ENCODE measurements at regions not wholly inside any gene's neighbourhood (a gene's known extent, or its start where the extent isn't known, plus 50 kb on each side); places are given as distances from the start of the nearest gene placed in this dataset.

DNA sequence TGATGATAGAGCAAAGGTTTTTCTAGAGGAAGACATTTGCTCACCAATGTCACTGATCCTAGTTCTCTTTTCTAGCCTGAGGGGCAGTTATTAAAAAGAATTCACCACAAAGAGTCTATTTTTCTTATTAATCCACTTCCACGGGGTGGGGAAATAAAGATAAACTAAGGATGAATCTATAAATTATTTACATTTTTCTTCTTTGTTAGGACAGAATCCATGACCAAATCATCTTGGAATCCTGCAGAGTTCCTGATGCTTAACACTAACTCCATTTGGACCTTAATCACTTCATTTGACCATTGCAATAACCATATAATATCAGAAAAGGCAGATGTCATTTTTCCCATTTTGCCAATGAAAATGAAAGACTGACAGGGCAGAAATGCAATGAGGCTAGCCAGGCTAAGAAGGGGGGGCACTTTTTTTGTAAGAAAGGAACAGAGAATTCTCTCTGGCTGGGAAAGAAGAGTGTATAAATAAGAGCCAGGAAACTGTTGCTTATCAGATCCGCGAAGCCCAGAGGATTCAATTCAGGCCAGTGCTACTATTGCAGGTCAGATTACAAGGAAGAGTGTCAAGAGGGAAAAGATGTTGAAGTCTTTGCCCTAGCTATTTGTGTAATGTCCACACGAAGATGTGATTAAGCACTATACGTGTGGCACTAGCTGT is 433.2 kb downstream of the TNS3 start:
- FAIRE-seq = no peak

GRCh38 chr7:47147213-47147631 is 434.7 kb downstream of the TNS3 start:
- FAIRE-seq (peak; percentile 9), DNase-seq (ENCODE audit: low spot score) (no peak)

More for the DNA sequence above, 433.2 kb downstream of the TNS3 start:
- no peak for DNase-seq (ENCODE audit: low spot score)

GRCh38 chr7:47145982-47146381 is 435.9 kb downstream of the TNS3 start:
- FAIRE-seq (no peak), DNase-seq (ENCODE audit: low spot score) (no peak)

GRCh38 chr7:47145186-47145725 is 436.7 kb downstream of the TNS3 start:
- peak; percentile 13 for FAIRE-seq
- DNase-seq (ENCODE audit: low spot score) = no peak

DNA sequence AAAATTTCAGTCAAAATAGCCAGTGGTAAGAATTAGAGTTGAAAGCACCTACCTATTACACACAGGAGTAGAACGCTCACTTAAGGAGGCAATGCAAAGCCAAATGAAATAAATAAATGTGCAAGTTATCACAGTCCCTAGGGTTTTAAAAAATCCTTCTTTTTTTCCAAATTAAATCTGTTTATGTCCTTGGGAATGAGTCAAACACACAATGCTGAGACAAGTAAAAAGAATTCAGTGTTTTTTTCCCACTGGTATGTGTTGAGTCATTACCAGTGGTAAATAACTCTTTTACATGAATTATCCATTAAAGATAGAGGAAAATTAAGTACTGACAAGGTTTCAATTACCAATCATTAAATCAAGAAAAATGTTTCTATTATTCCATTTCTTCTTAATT is 438.6 kb downstream of the TNS3 start:
- no peak for DNase-seq (ENCODE audit: low spot score)
- FAIRE-seq = no peak

GRCh38 chr7:47142867-47143175 is 439.1 kb downstream of the TNS3 start:
- no peak for DNase-seq (ENCODE audit: low spot score)
- peak; percentile 44 for FAIRE-seq

DNA sequence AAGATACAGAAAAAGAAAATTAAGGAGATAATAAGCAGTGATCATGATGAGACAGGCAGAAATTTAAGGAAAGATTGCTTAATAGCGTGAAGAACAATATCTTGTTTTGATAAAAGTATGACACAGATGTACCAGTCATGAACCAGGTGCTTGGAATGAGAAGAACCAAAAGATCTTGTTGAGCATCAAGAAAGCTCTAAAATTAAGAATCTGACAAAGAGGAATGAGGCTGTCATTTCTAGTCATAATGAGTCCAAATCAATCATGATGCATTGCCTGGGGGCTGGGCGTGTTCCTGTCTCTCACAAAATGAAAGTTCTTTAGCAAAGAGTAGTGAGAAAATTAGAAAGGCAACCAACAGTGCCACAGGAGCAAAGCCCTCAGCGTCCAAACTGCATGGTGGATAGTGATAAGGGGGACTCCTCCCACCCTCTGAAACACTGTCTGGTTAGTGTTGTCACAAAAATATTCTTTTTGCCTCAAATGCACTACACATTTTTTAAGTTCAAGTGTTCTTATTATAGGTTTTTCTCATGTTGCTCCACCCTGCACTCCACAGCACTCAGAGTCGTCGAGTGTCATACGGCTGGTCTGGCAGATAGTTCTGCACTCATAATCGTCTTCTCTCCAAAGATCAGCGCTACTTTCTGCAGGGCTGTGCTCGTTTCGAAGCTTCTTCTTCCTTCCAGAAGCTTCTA is 439.6 kb downstream of the TNS3 start:
- DNase-seq (ENCODE audit: low spot score) (no peak), FAIRE-seq (no peak)

- FAIRE-seq = no peak
- DNase-seq (ENCODE audit: low spot score) = no peak
These were observed 449.4 kb downstream of the TNS3 start for GRCh38 chr7:47132471-47132870.

DNA sequence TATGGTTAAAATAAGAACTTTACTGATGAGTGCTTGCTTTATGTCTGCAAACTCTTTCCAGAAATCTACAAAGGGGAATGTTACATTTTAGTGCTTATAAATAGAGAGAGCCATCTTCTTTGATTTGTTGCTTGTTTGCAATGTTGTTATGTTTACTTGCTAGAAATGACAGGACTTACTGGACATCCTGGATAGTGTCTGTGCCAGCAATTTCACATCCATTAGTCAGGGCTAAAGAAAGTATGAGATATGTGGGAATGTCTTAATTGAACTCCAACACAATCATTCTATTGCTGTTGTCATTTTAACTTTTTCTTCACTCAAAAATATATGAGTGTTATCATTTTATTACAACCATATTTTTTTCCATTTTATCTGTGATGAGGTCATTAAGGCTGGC is 453.2 kb downstream of the TNS3 start:
- no peak for DNase-seq (ENCODE audit: low spot score)
- no peak for FAIRE-seq

GRCh38 chr7:47125529-47125928 is 456.4 kb downstream of the TNS3 start:
- DNase-seq (ENCODE audit: low spot score) (no peak), FAIRE-seq (no peak)

- DNase-seq (ENCODE audit: low spot score) (no peak), FAIRE-seq (no peak)
These were observed 462.5 kb downstream of the TNS3 start for GRCh38 chr7:47119261-47119865.

DNA sequence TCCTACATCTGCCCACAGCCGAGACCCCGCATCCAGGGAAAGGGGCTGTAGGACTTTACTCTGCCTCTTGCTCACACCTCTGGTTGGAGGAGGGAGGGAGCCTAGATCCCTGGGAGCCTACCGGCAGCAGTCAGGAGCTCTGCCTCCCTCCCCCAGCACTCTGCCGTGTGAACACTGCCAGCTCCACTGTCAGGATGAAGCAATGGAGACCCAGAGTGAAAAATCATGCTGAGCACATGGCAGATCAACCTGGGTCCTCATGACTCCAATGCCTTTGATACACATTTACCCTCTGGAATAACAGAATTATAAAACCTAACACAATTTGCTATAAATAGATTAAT is 477.7 kb downstream of the TNS3 start:
- no peak for FAIRE-seq
- no peak for DNase-seq (ENCODE audit: low spot score)

DNA sequence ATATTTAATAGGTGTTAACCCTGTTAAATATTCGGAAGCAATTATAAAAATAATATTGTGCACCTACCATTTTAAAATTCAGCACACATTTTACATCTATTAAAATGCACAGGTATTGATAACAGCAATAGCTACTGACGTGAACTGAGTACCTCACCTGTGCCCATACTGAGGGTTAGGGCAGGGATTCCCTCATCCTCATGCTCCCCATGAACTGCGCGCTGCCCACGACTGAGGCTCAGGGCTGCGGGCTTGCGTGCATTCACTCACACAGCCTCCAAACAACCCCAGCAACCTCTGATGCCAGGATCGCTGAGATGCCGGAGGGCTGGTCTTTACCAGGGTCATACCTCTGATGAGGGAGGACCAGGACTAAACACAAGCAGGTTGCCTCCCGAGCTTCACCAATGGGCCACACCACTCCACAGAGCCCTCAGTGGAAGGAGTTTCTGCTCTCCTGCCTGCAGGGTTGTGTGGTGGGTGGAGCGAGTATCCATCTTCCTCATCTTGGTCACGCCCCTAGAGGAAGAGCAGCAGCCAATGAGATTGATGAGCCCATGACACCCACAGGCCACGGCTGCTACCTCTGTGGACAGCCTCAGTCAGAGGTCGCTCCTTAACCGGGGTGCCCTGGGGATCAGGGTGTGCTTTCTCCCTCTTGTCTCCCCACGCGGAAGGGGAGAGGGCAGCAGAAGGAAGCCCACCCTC is 478.3 kb downstream of the TNS3 start:
- FAIRE-seq = no peak

DNA sequence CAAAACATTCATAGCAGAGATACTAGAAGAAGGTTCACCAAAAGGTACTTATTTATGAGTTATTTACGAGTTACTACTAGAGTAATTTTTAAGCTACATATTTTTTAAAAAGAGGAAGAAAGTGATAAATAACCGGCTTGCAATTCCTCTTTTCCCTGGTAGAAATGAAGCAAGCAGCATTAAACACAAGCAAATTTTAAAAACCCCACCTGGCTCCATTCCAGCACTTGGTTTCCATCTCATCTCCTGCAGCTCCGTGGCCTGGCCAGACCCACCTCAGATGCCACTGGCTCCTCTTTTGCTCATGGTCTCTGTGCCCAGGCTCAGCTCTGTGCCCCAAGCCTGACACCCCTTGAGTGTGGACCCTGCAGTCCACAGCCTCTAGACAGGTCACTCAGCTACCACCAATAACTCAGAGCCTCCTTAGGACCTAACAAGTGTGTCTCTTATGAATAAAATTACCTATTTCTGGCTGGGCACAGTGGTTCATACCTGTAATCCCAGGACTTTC is 479.5 kb downstream of the TNS3 start:
- no peak for FAIRE-seq
- no peak for DNase-seq (ENCODE audit: low spot score)

More for the DNA sequence above, 478.3 kb downstream of the TNS3 start:
- DNase-seq (ENCODE audit: low spot score) = no peak

- peak; percentile 63 for DNase-seq (ENCODE audit: low spot score)
- peak; percentile 65 for FAIRE-seq
These were observed 481.0 kb downstream of the TNS3 start for GRCh38 chr7:47100817-47101435.

DNA sequence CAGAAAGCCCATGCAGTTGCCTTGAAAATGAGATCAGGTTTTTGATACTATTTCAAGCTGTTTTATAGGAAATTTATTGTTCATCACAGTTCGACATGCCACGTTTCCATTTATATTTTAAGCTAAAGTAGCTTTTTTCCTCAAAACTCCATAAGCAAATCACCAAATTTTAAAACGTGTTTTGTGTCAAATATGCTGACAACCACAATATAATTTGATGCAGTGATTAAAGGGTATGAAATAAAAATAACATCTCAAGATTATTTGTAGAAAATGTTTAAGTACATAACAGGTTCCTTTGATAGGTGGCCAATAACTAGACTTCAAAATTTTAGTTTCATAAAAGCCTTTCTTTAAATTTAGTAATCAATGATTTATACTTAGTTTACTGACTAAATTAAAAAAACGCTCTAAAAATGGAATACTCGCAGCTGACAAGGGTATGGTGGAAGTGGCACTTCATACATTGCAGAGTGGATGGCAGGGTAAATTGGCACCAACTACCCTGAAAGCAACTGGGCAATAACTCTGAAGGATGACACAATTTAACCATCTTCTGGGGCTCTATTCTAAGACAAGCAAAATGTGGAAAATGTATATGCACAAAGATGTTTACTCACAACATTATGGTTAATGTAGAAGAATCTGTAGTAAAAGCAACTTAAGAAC is 481.6 kb downstream of the TNS3 start:
- DNase-seq (ENCODE audit: low spot score) = no peak
- no peak for FAIRE-seq

DNA sequence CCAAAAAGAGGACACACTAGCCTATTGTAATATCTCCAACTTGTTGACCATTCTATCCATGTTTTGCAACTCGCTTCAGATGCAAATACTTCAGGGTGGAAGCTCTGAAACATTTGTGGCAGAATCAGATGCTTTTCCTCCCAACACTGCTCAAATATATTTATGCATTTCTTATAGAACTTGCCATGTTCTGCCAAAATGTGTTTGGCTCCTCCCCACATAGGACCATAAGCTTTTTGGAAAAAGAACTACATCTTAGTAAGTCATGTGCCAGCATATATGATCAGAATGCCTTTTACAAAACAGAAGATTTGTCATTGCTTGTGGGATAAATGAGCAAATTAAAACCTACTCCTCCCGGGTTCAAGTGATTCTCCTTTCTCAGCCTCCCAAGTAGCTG is 484.5 kb downstream of the TNS3 start:
- FAIRE-seq (no peak), DNase-seq (ENCODE audit: low spot score) (no peak)

GRCh38 chr7:47095946-47096345 is 486.0 kb downstream of the TNS3 start:
- DNase-seq (ENCODE audit: low spot score) = no peak
- FAIRE-seq = no peak

DNA sequence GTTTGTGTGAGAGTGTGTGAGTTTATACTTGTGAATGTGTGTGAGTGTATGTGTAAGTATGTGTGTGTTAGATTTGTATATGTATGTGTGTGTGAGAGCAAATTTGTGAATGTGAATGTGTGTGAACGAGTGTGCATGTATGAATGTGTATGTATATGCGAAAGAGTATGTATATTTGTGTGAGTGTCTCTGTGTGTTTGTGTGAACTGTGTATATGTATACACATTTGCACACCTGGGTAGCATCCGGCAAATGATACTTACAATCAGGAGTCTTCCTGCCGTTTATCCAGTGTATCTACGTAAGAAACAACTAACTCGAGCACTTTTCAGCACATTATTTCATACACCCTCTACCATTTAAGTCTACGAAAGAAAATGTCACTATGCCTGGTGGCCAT is 487.4 kb downstream of the TNS3 start:
- no peak for FAIRE-seq
- no peak for DNase-seq (ENCODE audit: low spot score)

GRCh38 chr7:47093320-47094234 is 488.3 kb downstream of the TNS3 start:
- no peak for FAIRE-seq
- DNase-seq (ENCODE audit: low spot score) = no peak

Measured in urothelium cell line (cell line).